OCI-LY7 (cell line): ENCODE measurements at regions not wholly inside any gene's neighbourhood (a gene's known extent, or its start where the extent isn't known, plus 50 kb on each side); places are given as distances from the start of the nearest gene placed in this dataset.

Experiments
- BruUV-seq: library from RNA; stranded (reverse); fragments of 400-500 nt; replicated peaks from 2 replicates; lab custom pipeline; 2021; lab: Mats Ljungman, UMichigan
- CTCF ChIA-PET: fragments of 300-600 bp; sonication (Branson Sonifier 250); formaldehyde crosslinking; loops from one replicate; lab custom pipeline; 2022; ENCODE audit warnings: antibody characterized with exemption; ENCODE audit not compliant: unreplicated experiment; lab: Charles Lee
- POLR2A ChIA-PET: fragments of 300-600 bp; sonication (Branson Sonifier 250); formaldehyde crosslinking; loops from one replicate; lab custom pipeline; 2022; ENCODE audit warnings: antibody characterized with exemption; lab: Charles Lee
- DNase-seq: peaks from one replicate; pipeline ENCODE4 v3.0.0-alpha.2; 2015; ENCODE audit warnings: low spot score
- H2AFZ ChIP-seq: fragments of 200-600 bp; sonication (generic), shearing (Covaris generic); 2 replicates; pipeline ENCODE4 v1.6.1; 2014; ENCODE audit warnings: mild to moderate bottlenecking, antibody characterized with exemption, low read length, moderate library complexity
- H3K27ac ChIP-seq: fragments of 200-600 bp; sonication (generic); 2 replicates; pipeline ENCODE4 v1.5.1; 2014; ENCODE audit warnings: mixed run types, low read depth, mild to moderate bottlenecking, moderate library complexity, low read length, inconsistent platforms; ENCODE audit not compliant: poor library complexity, severe bottlenecking
- H3K36me3 ChIP-seq: fragments of 200-600 bp; sonication (generic); 2 replicates; pipeline ENCODE4 v1.6.1; 2014; ENCODE audit warnings: mild to moderate bottlenecking, antibody characterized with exemption, low read length, moderate library complexity, mixed read lengths; ENCODE audit not compliant: insufficient read depth
- H3K4me1 ChIP-seq: fragments of 200-600 bp; sonication (generic); 2 replicates; pipeline ENCODE4 v1.5.1; 2014; ENCODE audit warnings: mild to moderate bottlenecking, low read length; ENCODE audit not compliant: insufficient read depth, poor library complexity, severe bottlenecking
- H3K4me2 ChIP-seq: fragments of 200-600 bp; sonication (generic); 2 replicates; pipeline ENCODE4 v1.6.1; 2014; ENCODE audit warnings: mild to moderate bottlenecking, low read length
- H3K4me3 ChIP-seq: fragments of 200-600 bp; sonication (generic); 2 replicates; pipeline ENCODE4 v1.5.1; 2014; ENCODE audit warnings: mild to moderate bottlenecking, low read depth, low read length; ENCODE audit not compliant: poor library complexity, severe bottlenecking
- H3K79me2 ChIP-seq: fragments of 200-600 bp; sonication (generic); 2 replicates; pipeline ENCODE4 v1.6.1; 2016; ENCODE audit warnings: low read depth, mild to moderate bottlenecking, low read length, moderate library complexity, mixed read lengths; ENCODE audit not compliant: insufficient read depth
- H3K9me2 ChIP-seq: fragments of 200-600 bp; sonication (generic); 2 replicates; pipeline ENCODE4 v1.6.1; 2016; ENCODE audit warnings: mild to moderate bottlenecking, low read length, mixed read lengths; ENCODE audit not compliant: insufficient read depth
- H3K9me3 ChIP-seq: fragments of 200-600 bp; sonication (generic); 2 replicates; pipeline ENCODE4 v1.6.1; 2014; ENCODE audit warnings: mild to moderate bottlenecking, mixed run types, low read length, mixed read lengths
- H4K20me1 ChIP-seq: fragments of 200-600 bp; sonication (generic); 2 replicates; pipeline ENCODE4 v1.6.1; 2014; ENCODE audit warnings: mild to moderate bottlenecking, antibody characterized with exemption, low read length, moderate library complexity, mixed read lengths; ENCODE audit not compliant: insufficient read depth
- EZH2phosphoT487 ChIP-seq: fragments of 200-600 bp; sonication (generic); IDR thresholded peaks from 2 replicates; pipeline ENCODE4 v1.6.1; 2018; ENCODE audit warnings: low read depth, borderline replicate concordance, mild to moderate bottlenecking, mixed run types, antibody characterized with exemption, low read length, moderate library complexity, mixed read lengths
- intact Hi-C: fragments of 100-400 bp; cut with micrococcal nuclease; formaldehyde crosslinking; loops from one replicate; pipeline ENCODE4 v1.10.0; 2022; ENCODE audit not compliant: unreplicated experiment
- TF ChIP-seq, protein P1 (sequence below): fragments of 200-600 bp; sonication (generic); conservative IDR thresholded peaks from 2 replicates; pipeline ENCODE4 v1.5.1; 2014; ENCODE audit warnings: mild to moderate bottlenecking, antibody characterized with exemption, low read length, moderate library complexity, mixed read lengths

DNA sequence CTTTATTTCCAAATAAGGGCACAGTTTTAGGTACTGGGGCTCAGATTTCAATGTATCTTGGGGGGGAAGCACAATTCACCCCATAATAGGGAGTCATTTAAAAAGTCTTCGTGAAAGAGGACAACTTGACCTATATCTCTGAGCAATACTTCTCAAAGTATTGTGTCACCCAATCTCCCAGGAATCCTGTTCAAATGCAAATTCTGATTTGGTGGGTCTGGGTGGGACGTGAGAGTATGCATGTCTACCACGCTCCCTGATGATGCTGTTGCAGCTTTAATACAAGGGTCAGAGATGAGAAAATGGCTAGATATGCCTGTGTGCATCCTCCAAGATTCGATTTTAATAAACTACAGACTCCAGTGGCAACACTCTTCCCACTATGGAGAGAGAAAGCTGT, 514.8 kb downstream of the BCOR start:
- ChIA-PET CTCF (no interaction called here), POLR2A (no interaction called here)
- Histone ChIP-seq H3K9me3 (no peaks in the 10 kb centered on the region), H3K27ac (no peak overlapping the region), H3K4me1 (no peaks in the 10 kb centered on the region), H3K79me2 (no peaks in the 10 kb centered on the region), H3K36me3 (no peaks in the 10 kb centered on the region), H2AFZ (no peak overlapping the region), H3K4me3 (no peak overlapping the region), H3K9me2 (no peaks in the 10 kb centered on the region), H4K20me1 (no peaks in the 10 kb centered on the region), H3K4me2 (no peak overlapping the region)
- TF ChIP-seq, protein P1, sequence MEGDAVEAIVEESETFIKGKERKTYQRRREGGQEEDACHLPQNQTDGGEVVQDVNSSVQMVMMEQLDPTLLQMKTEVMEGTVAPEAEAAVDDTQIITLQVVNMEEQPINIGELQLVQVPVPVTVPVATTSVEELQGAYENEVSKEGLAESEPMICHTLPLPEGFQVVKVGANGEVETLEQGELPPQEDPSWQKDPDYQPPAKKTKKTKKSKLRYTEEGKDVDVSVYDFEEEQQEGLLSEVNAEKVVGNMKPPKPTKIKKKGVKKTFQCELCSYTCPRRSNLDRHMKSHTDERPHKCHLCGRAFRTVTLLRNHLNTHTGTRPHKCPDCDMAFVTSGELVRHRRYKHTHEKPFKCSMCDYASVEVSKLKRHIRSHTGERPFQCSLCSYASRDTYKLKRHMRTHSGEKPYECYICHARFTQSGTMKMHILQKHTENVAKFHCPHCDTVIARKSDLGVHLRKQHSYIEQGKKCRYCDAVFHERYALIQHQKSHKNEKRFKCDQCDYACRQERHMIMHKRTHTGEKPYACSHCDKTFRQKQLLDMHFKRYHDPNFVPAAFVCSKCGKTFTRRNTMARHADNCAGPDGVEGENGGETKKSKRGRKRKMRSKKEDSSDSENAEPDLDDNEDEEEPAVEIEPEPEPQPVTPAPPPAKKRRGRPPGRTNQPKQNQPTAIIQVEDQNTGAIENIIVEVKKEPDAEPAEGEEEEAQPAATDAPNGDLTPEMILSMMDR, result no peak
- TF ChIP-seq EZH2phosphoT487, result no peak
- DNase-seq, result no peak
- intact Hi-C loops, result no loop called here
- no TSS peak for BruUV-seq

DNA sequence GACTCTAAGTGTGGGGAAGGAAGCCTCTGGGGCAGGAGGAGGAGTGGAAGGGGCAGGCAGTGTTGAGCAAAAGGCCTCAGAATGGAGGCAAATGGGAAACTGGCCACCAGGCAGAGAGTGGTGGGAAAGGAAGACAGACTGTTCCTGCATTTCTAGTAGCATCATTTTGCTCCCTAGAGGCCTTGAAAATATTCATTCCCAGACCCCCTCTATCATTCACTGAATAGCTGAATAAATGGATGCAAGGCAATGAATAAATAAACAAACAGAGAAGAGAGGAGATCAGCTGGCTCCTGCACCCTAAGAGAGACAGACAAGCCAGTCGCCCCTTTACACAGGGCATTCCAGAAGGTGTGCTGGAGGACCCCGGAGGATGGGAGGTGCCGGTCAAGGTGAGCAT, 511.9 kb downstream of the BCOR start:
- CTCF ChIA-PET, result no interaction called here
- intact Hi-C loops, result no loop called here

DNA sequence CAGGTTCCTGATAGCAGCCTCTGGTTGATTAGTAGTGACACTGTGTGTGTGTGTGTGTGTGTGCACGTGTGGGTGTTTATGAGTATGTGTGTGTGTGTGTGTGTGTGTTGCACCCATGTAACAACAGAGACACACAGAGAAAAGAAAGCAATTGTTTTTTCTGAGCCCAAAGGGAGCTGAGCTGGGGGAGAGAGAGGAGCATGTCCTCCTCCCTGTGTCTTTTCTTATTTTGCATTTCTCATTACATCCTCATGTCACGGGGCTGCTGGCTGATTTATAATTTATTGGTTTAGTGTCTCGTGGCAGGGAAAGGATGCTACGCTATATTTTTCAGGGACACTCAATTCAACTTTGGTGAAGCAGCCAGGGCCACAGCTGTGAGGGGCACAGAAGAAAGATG, 511.4 kb downstream of the BCOR start:
- no peak for DNase-seq
- H3K4me3 ChIP-seq, result no peak overlapping the region
- no peak overlapping the region for H3K27ac ChIP-seq
- intact Hi-C loops, result no loop called here
- ChIA-PET POLR2A (no interaction called here), CTCF (no interaction called here)
- H3K9me2 ChIP-seq, result no peaks in the 10 kb centered on the region
- no peaks in the 10 kb centered on the region for H3K79me2 ChIP-seq
- no peak overlapping the region for H2AFZ ChIP-seq
- no peak overlapping the region for H3K4me2 ChIP-seq
- no peaks in the 10 kb centered on the region for H3K4me1 ChIP-seq
- no peaks in the 10 kb centered on the region for H4K20me1 ChIP-seq
- no peaks in the 10 kb centered on the region for H3K36me3 ChIP-seq
- TF ChIP-seq, protein P1, result no peak
- TF ChIP-seq EZH2phosphoT487, result no peak
- no peaks in the 10 kb centered on the region for H3K9me3 ChIP-seq
- BruUV-seq, result no TSS peak

More for the DNA sequence above, 511.9 kb downstream of the BCOR start:
- Histone ChIP-seq H3K4me1 (no peaks in the 10 kb centered on the region), H3K9me3 (no peaks in the 10 kb centered on the region), H3K27ac (no peak overlapping the region), H4K20me1 (no peaks in the 10 kb centered on the region), H2AFZ (no peak overlapping the region), H3K36me3 (no peaks in the 10 kb centered on the region), H3K4me2 (no peak overlapping the region), H3K79me2 (no peaks in the 10 kb centered on the region), H3K4me3 (no peak overlapping the region), H3K9me2 (no peaks in the 10 kb centered on the region)
- BruUV-seq, result no TSS peak
- POLR2A ChIA-PET, result no interaction called here
- TF ChIP-seq, protein P1, result no peak
- TF ChIP-seq EZH2phosphoT487, result no peak
- no peak for DNase-seq
